ENCODE measurements at regions not wholly inside any gene's neighbourhood (a gene's known extent, or its start where the extent isn't known, plus 50 kb on each side); places are given as distances from the start of the nearest gene placed in this dataset.

DNA sequence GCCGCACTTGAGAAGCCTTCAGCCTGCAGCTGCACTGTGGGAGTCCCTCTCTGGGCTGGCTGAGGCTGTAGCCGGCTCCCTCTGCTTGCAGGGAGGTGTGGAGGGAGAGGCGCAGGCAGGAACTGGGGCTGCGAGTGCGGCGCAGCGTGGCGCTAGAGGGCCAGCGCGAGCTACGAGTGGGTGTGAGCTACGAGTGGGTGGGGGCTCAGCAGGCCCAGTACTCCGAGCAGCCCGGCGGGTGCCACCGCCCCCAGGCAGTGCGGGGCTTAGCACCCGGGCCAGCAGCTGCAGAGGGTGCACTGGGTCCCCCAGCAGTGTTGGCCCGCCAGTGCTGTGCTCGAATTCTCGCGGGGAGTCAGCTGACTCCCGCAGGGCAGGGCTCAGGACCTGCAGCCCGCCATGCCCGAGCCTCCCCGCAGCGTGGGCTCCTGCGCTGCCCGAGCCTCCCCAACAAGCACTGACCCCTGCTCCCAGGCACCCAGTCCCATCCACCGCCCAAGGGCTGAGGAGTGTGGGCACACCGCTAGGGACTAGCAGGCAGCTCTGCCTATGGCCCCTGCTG, 1620.1 kb downstream of the BRINP3 start:
- DNase-seq, result no peak
- no peaks in the 10 kb centered on the region for H3K9me3 ChIP-seq
- H3K36me3 ChIP-seq, result no peaks in the 10 kb centered on the region
- no peaks in the 10 kb centered on the region for H3K27me3 ChIP-seq
- intact Hi-C loops (cut with DNase I), result no loop called here
- H3K4me3 ChIP-seq, result no peak overlapping the region
- TF ChIP-seq EP300 (IDR thresholded peaks at IDR 0.05), result no peak
- TF ChIP-seq, protein P1, sequence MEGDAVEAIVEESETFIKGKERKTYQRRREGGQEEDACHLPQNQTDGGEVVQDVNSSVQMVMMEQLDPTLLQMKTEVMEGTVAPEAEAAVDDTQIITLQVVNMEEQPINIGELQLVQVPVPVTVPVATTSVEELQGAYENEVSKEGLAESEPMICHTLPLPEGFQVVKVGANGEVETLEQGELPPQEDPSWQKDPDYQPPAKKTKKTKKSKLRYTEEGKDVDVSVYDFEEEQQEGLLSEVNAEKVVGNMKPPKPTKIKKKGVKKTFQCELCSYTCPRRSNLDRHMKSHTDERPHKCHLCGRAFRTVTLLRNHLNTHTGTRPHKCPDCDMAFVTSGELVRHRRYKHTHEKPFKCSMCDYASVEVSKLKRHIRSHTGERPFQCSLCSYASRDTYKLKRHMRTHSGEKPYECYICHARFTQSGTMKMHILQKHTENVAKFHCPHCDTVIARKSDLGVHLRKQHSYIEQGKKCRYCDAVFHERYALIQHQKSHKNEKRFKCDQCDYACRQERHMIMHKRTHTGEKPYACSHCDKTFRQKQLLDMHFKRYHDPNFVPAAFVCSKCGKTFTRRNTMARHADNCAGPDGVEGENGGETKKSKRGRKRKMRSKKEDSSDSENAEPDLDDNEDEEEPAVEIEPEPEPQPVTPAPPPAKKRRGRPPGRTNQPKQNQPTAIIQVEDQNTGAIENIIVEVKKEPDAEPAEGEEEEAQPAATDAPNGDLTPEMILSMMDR (IDR thresholded peaks at IDR 0.05), result no peak
- TF ChIP-seq POLR2A (IDR thresholded peaks at IDR 0.05), result no peak
- TF ChIP-seq POLR2AphosphoS5 (IDR thresholded peaks at IDR 0.05), result no peak
- no peaks in the 10 kb centered on the region for H3K4me1 ChIP-seq
- WGBS, 2 donors, result 90 to 95% methylated on average over 31 of the region's 31 CpGs
- H3K27ac ChIP-seq, result no peak overlapping the region

DNA sequence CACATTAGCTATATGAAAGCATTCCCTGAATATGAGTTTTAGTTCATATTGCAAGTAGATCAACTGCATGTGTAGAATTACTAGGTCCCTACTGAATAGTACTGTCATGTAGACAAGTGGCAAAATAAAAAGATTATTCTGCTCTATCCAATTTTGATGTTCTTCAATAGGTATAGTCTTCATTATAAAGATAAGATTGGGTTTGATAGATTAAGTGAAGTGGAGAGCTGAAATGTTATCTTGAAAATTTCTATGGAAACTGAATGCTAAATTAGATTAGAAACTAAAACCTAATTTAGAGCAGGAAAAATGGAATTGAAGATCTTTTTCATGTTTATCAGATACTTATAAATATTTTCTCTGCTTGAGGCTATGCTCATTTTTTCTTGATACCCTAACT, 1610.0 kb downstream of the BRINP3 start:
- intact Hi-C loops (cut with DNase I), result no loop called here
- Histone ChIP-seq H3K4me1 (no peaks in the 10 kb centered on the region), H3K27ac (no peak overlapping the region), H3K27me3 (no peaks in the 10 kb centered on the region), H3K9me3 (no peaks in the 10 kb centered on the region), H3K36me3 (no peaks in the 10 kb centered on the region), H3K4me3 (no peak overlapping the region)
- TF ChIP-seq, protein P1 (IDR thresholded peaks at IDR 0.05), result no peak
- no peak for TF ChIP-seq POLR2A (IDR thresholded peaks at IDR 0.05)
- TF ChIP-seq POLR2AphosphoS5 (IDR thresholded peaks at IDR 0.05), result no peak
- no peak for TF ChIP-seq EP300 (IDR thresholded peaks at IDR 0.05)
- no peak for DNase-seq

GRCh38 chr1:188871164-188871563, 1606.5 kb downstream of the BRINP3 start:
- Histone ChIP-seq H3K9me3 (no peaks in the 10 kb centered on the region), H3K27me3 (no peaks in the 10 kb centered on the region), H3K4me1 (no peaks in the 10 kb centered on the region), H3K27ac (no peak overlapping the region), H3K4me3 (no peak overlapping the region), H3K36me3 (no peaks in the 10 kb centered on the region)
- intact Hi-C loops (cut with DNase I), result no loop called here
- no peak for DNase-seq
- TF ChIP-seq EP300 (IDR thresholded peaks at IDR 0.05), result no peak
- TF ChIP-seq, protein P1 (IDR thresholded peaks at IDR 0.05), result no peak
- TF ChIP-seq POLR2A (IDR thresholded peaks at IDR 0.05), result no peak
- TF ChIP-seq POLR2AphosphoS5 (IDR thresholded peaks at IDR 0.05), result no peak
- WGBS, 2 donors, result 48 to 64% methylated on average over 1 of the region's 1 CpG

- DNase-seq, result no peak
- H3K4me1 ChIP-seq, result no peaks in the 10 kb centered on the region
- WGBS, 2 donors, result 86 to 87% methylated on average over 2 of the region's 2 CpGs
- no peaks in the 10 kb centered on the region for H3K9me3 ChIP-seq
- H3K36me3 ChIP-seq, result no peaks in the 10 kb centered on the region
- H3K4me3 ChIP-seq, result no peak overlapping the region
- no peaks in the 10 kb centered on the region for H3K27me3 ChIP-seq
- H3K27ac ChIP-seq, result no peak overlapping the region
- intact Hi-C loops (cut with DNase I), result no loop called here
- TF ChIP-seq POLR2A (IDR thresholded peaks at IDR 0.05) (no peak), EP300 (IDR thresholded peaks at IDR 0.05) (no peak), POLR2AphosphoS5 (IDR thresholded peaks at IDR 0.05) (no peak)
These were observed 1605.3 kb downstream of the BRINP3 start for GRCh38 chr1:188872376-188872775.

GRCh38 chr1:188877668-188878067, 1600.0 kb downstream of the BRINP3 start:
- no peak overlapping the region for H3K4me3 ChIP-seq
- no peaks in the 10 kb centered on the region for H3K27me3 ChIP-seq
- H3K4me1 ChIP-seq, result no peaks in the 10 kb centered on the region
- DNase-seq, result no peak
- H3K36me3 ChIP-seq, result no peaks in the 10 kb centered on the region
- TF ChIP-seq POLR2A (IDR thresholded peaks at IDR 0.05) (no peak), POLR2AphosphoS5 (IDR thresholded peaks at IDR 0.05) (no peak), EP300 (IDR thresholded peaks at IDR 0.05) (no peak)
- TF ChIP-seq, protein P1 (IDR thresholded peaks at IDR 0.05), result no peak
- no peak overlapping the region for H3K27ac ChIP-seq
- no peaks in the 10 kb centered on the region for H3K9me3 ChIP-seq
- intact Hi-C loops (cut with DNase I), result no loop called here
- WGBS, 2 donors, result 85 to 92% methylated on average over 2 of the region's 2 CpGs

Data from sigmoid colon (tissue), 6 donors.